ENCODE measurements at regions not wholly inside any gene's neighbourhood (a gene's known extent, or its start where the extent isn't known, plus 50 kb on each side); places are given as distances from the start of the nearest gene placed in this dataset.
"Not testable (repeated sequence)": the region's sequence is repeated elsewhere in the genome, so short reads cannot be mapped to it uniquely, and the experiment has no call there.

- no peak for DNase-seq (ENCODE audit: extremely low spot score)
- ChIA-PET POLR2A (no interaction called here), CTCF (interaction anchor here (1.0 kb wide), 1 partner anchor 18 kb away, joined by 3 read pairs; no protein-coding TSS in a partner anchor)
- no peak for TF ChIP-seq CTCF (IDR thresholded peaks at IDR 0.05; ENCODE audit: control extremely low read depth, extremely low read depth, low read depth, missing control alignments)
Measured at GRCh38 chr6:112477125-112477524, 130.0 kb downstream of the RFPL4B start.

GRCh38 chr6:112478036-112478435 lies 130.9 kb downstream of the RFPL4B start:
- ChIA-PET CTCF (interaction anchor here (1.0 kb wide), 1 partner anchor 17 kb away, joined by 3 read pairs; no protein-coding TSS in a partner anchor), POLR2A (no interaction called here)
- no peak for DNase-seq (ENCODE audit: extremely low spot score)
- no peak for TF ChIP-seq CTCF (IDR thresholded peaks at IDR 0.05; ENCODE audit: control extremely low read depth, extremely low read depth, low read depth, missing control alignments)

- DNase-seq (ENCODE audit: extremely low spot score); POLR2A ChIA-PET; CTCF ChIA-PET: not testable (repeated sequence)
Measured at GRCh38 chr6:112479975-112480374, 132.8 kb downstream of the RFPL4B start.

- CTCF ChIA-PET, result no interaction called here
- POLR2A ChIA-PET, result no interaction called here
- no peak for TF ChIP-seq CTCF (IDR thresholded peaks at IDR 0.05; ENCODE audit: control extremely low read depth, extremely low read depth, low read depth, missing control alignments)
- DNase-seq (ENCODE audit: extremely low spot score), result no peak
Measured at GRCh38 chr6:112480553-112480952, 133.4 kb downstream of the RFPL4B start.

GRCh38 chr6:112481211-112481610 lies 134.1 kb downstream of the RFPL4B start:
- ChIA-PET POLR2A (no interaction called here), CTCF (no interaction called here)
- no peak for DNase-seq (ENCODE audit: extremely low spot score)
- TF ChIP-seq CTCF (IDR thresholded peaks at IDR 0.05; ENCODE audit: control extremely low read depth, extremely low read depth, low read depth, missing control alignments), result no peak

- CTCF ChIA-PET, result no interaction called here
- no peak for TF ChIP-seq CTCF (IDR thresholded peaks at IDR 0.05; ENCODE audit: control extremely low read depth, extremely low read depth, low read depth, missing control alignments)
- POLR2A ChIA-PET, result no interaction called here
- DNase-seq (ENCODE audit: extremely low spot score), result no peak
Measured at GRCh38 chr6:112482373-112482772, 135.2 kb downstream of the RFPL4B start.

GRCh38 chr6:112485120-112485826 lies 138.1 kb downstream of the RFPL4B start:
- DNase-seq (ENCODE audit: extremely low spot score), result no peak
- POLR2A ChIA-PET, result no interaction called here
- CTCF ChIA-PET, result interaction anchor here (0.9 to 1.3 kb wide), 2 partner anchors 10 to 27 kb away, joined by 3 read pairs; no protein-coding TSS in a partner anchor
- no peak for TF ChIP-seq CTCF (IDR thresholded peaks at IDR 0.05; ENCODE audit: control extremely low read depth, extremely low read depth, low read depth, missing control alignments)

Data from GM10248 (cell line).